IPS DF 4.7 (cell line): ENCODE measurements at regions not wholly inside any gene's neighbourhood (a gene's known extent, or its start where the extent isn't known, plus 50 kb on each side); places are given as distances from the start of the nearest gene placed in this dataset.
A peak's percentile ranks its signal among the peaks of the same experiment; 100 is the strongest.
"Not testable (repeated sequence)": the region's sequence is repeated elsewhere in the genome, so short reads cannot be mapped to it uniquely, and the experiment has no call there.

Experiments used
- DNase-seq: peaks from one replicate; pipeline ENCODE4 v3.0.0-alpha.2; 2013; ENCODE audit warnings: low spot score; ENCODE audit errors: extremely low read depth

GRCh38 chr21:27366646-27367235, 399.9 kb upstream of the ADAMTS5 start:
- DNase-seq, result no peak

DNA sequence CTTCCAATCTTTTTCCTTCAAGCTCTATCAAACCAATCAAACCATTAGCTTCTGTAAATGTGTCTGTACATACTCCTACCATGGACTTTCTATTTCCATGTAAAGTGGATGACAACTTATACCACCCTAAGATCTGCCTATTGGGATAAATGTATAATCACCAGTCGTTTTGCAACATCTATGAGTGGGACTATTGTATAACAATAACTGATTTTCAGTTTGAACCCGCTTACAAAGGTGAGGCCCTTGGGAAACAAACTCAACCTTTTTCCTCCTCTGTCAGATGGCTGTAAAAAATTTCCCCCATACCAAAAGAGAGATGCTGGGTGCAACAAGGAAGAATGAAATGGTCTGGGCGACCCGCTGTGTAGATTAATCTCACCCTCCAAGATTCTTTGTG, 399.1 kb upstream of the ADAMTS5 start:
- no peak for DNase-seq

DNA sequence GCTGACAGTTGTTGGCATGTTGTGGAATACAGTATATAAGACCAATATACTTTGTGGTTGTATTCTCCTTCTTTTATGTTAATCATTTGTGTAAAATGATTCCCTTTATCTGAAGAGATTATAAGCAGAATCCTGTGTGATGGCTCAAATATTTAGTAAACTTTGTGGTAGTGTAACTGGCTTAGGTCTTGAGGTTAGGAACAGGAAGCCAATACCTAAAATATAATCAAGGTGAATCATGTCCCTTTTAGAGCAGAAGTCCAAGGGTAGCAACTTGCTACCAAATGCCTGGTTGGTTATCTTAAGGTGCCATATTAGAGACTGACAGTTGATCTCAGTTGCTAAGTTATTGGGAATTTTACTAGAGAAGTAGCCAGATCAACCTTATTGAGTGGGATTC, 398.5 kb upstream of the ADAMTS5 start:
- no peak for DNase-seq

DNA sequence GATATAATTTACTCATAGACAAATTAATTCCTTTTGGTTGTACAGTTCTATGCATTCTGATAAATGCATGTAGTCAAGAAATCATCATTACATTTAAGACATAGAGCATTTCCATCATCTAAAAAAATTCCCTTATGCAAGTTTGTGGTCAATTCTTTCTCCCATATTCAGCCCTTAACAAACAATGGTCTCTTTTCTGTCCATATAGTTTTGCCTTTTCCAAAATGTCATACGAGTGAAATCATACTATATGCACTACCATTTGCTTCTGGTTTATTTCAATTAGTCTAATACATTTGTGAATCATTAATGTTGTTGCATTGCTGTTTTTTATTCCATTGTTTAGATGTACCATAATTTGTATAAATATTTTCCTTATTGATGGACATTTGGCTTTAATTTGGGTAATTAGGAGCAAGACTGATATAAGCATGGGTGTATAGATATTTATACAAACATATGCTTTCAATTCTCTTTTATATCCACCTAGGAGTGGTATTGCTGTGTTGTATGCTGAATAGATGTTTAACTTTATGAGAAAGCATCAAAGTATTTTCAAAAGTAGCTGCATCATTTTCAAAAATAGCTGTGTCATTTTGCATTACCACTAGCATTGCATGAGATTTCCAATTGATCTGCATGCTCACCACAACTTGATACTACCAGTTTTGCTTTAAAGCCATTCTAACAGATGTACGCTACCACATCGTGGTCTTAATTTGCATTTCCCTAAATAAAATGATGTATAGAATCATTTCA, 397.0 kb upstream of the ADAMTS5 start:
- DNase-seq, result no peak

- DNase-seq, result peak; percentile 19
Observed at GRCh38 chr21:27362249-27362648, 395.4 kb upstream of the ADAMTS5 start.

GRCh38 chr21:27359141-27359540, 392.3 kb upstream of the ADAMTS5 start:
- no peak for DNase-seq

DNA sequence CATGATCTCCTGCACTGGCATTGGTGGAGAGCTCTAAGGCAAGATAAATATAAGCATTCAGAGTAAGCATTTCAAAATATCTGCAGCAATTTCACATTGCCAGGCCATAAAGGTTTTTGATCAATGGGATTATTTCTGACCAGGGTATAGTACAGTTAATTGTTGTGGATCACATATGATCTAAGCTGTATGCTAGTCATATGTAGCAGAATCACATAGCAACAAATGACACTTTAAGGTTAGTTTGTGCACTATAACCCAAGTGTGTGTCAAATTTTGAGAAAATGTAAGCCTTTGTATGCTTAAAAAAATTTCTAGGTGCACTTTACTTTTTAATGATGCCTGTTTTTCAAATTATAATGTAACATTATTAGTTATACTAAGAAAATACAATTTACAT, 386.0 kb upstream of the ADAMTS5 start:
- DNase-seq, result no peak

DNA sequence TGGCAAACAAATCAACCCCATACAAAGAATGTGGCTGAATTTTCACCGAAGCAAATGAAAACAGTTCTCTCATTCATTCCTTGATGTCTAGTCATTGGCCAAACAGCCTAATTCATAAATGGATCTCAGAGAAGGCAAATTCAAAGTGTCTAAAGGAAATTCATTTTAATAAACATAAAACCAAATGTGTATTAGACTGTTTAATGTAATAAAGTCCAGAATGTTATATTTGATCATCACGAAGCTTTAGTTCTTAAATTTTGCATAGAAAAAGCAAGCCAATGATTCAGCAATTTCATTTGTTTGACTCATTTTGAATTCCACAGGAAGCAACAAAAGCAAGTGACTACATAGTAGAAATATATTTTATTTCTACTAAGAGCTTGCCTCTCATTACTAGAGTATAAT, 379.2 kb upstream of the ADAMTS5 start:
- no peak for DNase-seq

DNA sequence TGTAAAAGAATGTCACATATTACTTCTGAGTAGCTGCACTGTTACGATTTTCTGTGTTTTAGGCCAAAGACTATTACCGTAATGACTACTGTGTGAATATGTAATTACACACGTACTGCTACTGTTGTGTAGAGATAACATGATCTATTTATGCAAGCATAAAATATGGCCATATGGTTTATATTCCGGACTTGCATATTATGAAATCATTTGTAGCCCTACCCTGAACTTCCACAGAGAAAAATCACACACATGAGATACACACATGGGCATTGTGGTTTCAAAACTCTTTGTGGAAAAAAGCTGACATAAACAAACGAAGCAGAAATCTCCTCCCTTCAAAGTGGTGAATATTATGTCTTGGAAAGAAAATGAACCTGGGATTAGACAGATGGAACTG, 373.0 kb upstream of the ADAMTS5 start:
- DNase-seq, result no peak

DNA sequence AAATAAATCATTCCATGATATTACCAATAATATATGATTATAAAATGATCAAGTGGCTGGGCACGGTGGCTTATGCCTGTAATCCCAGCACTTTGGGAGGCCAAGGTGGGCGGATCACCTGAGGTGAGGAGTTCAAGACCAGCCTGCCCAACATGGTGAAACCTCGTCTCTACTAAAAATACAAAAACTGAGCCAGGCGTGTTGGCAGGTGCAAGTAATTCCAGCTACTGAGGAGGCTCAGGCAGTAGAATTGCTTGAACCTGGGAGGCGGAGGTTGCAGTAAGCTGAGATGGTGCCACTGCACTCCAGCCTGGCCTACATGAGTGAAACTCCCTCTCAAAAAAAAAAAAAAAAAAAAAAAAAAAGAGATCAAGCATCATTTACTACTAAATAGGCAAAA, 371.1 kb upstream of the ADAMTS5 start:
- DNase-seq, result not testable (repeated sequence)

GRCh38 chr21:27333096-27333495, 366.2 kb upstream of the ADAMTS5 start:
- DNase-seq, result no peak

GRCh38 chr21:27329255-27329851, 362.5 kb upstream of the ADAMTS5 start:
- DNase-seq, result no peak

DNA sequence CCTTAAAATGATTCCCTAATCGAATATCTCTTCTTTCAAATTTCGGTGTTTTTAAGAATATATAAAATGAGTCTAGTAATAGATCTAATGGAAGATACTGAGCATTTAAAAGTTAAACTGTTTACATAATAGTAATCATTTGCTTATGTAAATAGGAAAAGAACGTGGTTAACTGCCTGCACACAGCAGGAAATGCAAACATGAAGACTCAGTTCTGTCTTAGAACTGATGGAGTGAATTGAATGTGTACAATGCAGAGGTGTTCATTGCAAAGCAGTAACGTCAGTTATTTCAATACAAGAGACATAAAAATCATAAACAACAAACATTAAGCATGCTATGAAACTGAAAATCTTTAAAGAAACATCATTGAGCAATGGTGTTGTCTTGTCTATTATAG, 359.4 kb upstream of the ADAMTS5 start:
- DNase-seq, result no peak

GRCh38 chr21:27323331-27323730, 356.4 kb upstream of the ADAMTS5 start:
- no peak for DNase-seq

DNA sequence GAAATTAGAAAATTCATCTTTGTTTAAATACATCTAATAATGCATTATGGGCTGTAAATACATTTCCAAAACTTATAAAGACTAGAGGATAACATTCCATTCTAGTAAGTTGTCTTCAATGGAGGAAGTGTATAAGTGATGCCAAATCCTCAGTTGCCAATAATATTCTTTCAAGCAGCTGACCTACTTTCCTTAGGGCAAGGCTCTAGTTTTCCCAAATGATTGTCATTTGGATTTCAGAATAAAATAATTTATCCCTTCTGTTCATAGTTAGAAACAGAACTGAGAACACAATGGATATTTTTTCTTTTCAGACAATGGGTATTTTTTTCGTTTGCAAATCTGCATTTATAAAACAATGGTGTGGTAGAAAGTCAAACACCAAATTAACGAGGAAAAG, 354.9 kb upstream of the ADAMTS5 start:
- DNase-seq, result no peak

- DNase-seq, result no peak
Observed at GRCh38 chr21:27320868-27321267, 354.0 kb upstream of the ADAMTS5 start.

DNA sequence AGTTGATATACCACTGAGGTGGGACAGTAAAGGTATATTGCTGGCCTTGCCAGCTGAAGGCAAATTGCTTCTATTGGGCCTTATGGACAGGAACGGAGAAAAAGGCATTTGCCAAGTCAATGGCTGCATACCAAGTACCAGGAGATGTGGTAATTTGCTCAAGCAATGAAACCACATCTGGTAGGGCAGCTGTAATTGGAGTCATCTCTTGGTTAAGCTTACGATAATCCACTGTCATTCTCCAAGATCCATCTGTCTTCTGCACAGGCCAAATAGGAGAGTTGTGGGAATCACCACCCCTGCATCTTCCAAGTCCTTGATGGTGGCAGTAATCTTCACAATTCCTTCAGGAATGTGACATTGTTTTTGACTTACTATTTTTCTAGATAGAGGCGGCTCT, 350.7 kb upstream of the ADAMTS5 start:
- not testable (repeated sequence) for DNase-seq

- DNase-seq, result no peak
Observed at GRCh38 chr21:27315373-27315772, 348.5 kb upstream of the ADAMTS5 start.

DNA sequence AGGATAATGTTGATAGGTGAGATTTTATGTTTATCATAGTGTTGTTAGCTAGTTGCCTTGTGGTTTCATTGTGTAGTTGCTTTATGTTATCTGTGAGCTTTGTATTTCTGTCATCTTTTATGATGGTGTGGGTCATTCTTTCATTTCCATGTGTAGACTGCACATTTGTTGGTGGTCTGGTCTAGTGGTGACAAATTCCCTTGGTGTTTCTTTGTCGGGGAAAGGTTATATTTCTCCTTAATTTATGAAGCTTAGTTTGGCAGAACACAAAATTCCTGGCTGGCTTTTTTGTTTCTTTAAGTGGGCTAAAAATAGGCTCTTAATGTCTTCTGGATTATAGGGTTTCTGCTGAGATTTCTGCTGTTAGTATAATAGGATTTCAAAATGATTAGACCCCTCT, 347.2 kb upstream of the ADAMTS5 start:
- DNase-seq, result no peak

DNA sequence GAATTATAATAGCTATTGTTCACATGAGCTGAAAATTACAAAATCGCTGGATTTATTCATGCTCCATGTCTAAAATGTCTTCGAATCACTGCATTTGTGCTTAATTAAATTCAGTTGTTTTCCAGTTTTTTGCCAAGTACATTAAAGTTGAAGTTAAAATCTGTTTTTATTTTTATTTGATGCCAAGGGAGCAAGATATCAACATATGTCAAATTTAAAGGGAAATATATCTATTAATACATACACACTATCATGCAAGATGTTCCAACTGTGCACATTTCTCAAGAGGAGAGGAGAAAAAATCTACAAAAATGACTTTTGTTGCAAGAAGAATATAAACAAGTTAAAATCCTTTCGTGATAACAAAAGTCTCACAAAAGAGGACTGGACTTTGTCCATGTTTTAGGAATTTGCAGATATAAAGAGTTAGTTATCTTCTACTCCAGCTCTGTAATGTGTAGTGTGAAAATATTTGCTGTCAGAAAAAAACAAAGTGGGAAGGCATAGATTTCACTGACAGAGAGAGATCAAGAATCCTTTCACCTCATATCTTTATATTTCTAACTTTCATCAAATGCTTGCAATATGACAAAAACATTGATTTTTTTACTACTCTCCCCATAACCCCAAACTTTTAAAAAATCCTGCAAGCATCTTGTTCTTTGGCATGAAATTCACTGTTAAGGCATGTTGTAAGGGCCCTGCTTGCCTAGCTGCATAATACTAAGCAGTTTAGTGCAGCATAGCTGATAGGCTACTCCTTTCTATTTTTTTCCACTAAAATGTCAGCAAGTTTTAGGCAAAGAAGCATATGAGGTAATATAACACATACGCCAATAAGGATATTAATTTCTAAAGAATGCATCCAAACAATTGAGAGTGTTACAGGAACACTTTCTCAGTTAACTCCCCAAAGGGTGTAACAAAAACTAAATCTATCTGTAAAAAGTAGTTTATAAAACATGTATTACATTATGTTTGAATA, 340.2 kb upstream of the ADAMTS5 start:
- DNase-seq, result no peak

GRCh38 chr21:27306206-27306605, 339.3 kb upstream of the ADAMTS5 start:
- DNase-seq, result no peak

DNA sequence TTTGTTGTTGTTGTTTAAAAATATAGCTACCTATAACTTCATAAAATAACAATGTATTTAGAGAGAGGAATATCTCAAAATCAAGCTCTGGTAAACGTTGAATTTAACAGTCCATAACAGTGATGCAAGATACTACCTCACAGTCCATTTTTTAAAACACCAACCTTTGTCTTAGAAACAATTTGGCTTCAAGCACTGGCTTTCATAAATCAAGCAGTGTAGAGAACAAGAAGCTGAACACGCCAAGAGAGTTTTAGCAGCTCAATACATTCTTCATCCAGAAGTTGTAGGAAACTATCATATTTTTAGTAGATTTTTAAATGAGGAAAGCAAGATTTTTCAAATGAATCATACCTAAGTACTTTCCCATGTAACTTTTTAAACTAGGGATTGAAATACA, 334.3 kb upstream of the ADAMTS5 start:
- no peak for DNase-seq
